GM18511 (cell line): ENCODE measurements at regions not wholly inside any gene's neighbourhood (a gene's known extent, or its start where the extent isn't known, plus 50 kb on each side); places are given as distances from the start of the nearest gene placed in this dataset.
"Not testable (repeated sequence)": the region's sequence is repeated elsewhere in the genome, so short reads cannot be mapped to it uniquely, and the experiment has no call there.

Source experiments
- ATAC-seq: cut with Tn5 transposase; IDR thresholded peaks from one replicate; pipeline ENCODE4 v1.9.1; 2021; ENCODE audit warnings: mild to moderate bottlenecking, moderate library complexity; ENCODE audit not compliant: unreplicated experiment

GRCh38 chr21:6363591-6363990, 4157.8 kb upstream of the TPTE start:
- peak; percentile 64 for ATAC-seq

GRCh38 chr21:6368824-6369223, 4152.6 kb upstream of the TPTE start:
- not testable (repeated sequence) for ATAC-seq

- not testable (repeated sequence) for ATAC-seq
Measured at GRCh38 chr21:6373253-6373652, 4148.1 kb upstream of the TPTE start.

- not testable (repeated sequence) for ATAC-seq
Measured at GRCh38 chr21:6374232-6374631, 4147.2 kb upstream of the TPTE start.

GRCh38 chr21:6374926-6375325, 4146.5 kb upstream of the TPTE start:
- ATAC-seq = not testable (repeated sequence)

- not testable (repeated sequence) for ATAC-seq
Measured at GRCh38 chr21:6375776-6376175, 4145.6 kb upstream of the TPTE start.

GRCh38 chr21:6376321-6377070, 4144.9 kb upstream of the TPTE start:
- not testable (repeated sequence) for ATAC-seq
